GM12878 (cell line): ENCODE measurements at regions not wholly inside any gene's neighbourhood (a gene's known extent, or its start where the extent isn't known, plus 50 kb on each side); places are given as distances from the start of the nearest gene placed in this dataset.

Experiments
- BACH1 ChIP-seq: fragments of 450-650 bp; IDR thresholded peaks from 2 replicates; pipeline ENCODE4 v1.6.1; 2017; ENCODE audit warnings: mild to moderate bottlenecking, borderline replicate concordance
- BRCA1 ChIP-seq: IDR thresholded peaks from 2 replicates; pipeline ENCODE4 v1.6.1; 2011; ENCODE audit warnings: low read depth, low read length, improper control_type of control experiment
- GATAD2B ChIP-seq: fragments of 450-650 bp; conservative IDR thresholded peaks from 2 replicates; pipeline ENCODE4 v1.6.1; 2017; ENCODE audit warnings: low read depth, mild to moderate bottlenecking, moderate library complexity
- PML ChIP-seq: IDR thresholded peaks from 2 replicates; pipeline ENCODE4 v1.6.1; 2012; ENCODE audit warnings: low read length, inconsistent platforms
- TF ChIP-seq, protein P1 (sequence below), 3 experiments: IDR thresholded peaks in 2 of 3; conservative IDR thresholded peaks in 1 of 3; 2 replicates each; pipeline ENCODE4 v1.5.1; 2011; ENCODE audit warnings: low read depth in 3 of 3, low read length in 3 of 3, mild to moderate bottlenecking in 3 of 3, control low read depth in 2 of 3, moderate library complexity in 2 of 3, inconsistent platforms in 1 of 3, mixed read lengths in 1 of 3; ENCODE audit not compliant: control insufficient read depth in 2 of 3, insufficient read depth in 1 of 3; ENCODE audit errors: extremely low read depth in 1 of 3
- TF ChIP-seq, protein P2 (sequence below): IDR thresholded peaks from 2 replicates; pipeline ENCODE4 v1.6.1; 2011; ENCODE audit warnings: low read depth, mild to moderate bottlenecking, low read length, moderate library complexity, borderline replicate concordance; ENCODE audit errors: extremely low read depth

DNA sequence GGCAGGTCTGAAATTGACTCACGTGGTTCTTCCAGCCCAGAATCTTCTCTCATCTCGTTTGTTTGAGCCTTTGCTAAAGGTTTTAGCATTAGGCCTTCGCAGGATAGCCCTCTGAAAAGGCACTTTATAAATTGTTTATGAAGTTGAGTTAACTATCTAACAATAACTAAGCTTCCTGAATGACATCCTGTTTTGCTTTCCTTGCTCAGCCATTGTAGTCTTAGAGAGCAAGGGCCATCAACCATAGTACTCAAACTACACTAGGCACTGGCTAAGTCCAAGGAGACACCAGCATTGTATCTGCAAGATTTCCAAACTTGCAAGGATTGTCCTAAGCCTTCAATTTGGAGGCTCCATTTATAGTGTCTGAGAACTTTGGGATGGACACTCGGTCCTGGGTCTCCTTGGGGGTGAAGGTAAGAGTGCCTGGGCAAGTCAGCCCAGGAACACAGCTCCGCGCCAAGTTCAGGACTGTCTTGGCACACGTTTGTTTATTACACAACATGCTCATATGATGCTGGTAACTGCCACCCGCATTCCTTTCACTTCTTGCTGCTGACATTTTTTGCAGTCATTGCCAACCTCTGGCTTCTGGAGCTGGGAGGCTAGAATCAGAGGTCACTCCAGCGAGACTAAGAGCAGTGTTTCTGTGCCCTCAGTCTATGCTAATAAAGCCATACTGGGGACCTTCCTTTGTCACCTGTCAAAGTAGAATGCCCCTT lies 151.1 kb downstream of the ESM1 start:
- TF ChIP-seq, protein P1, sequence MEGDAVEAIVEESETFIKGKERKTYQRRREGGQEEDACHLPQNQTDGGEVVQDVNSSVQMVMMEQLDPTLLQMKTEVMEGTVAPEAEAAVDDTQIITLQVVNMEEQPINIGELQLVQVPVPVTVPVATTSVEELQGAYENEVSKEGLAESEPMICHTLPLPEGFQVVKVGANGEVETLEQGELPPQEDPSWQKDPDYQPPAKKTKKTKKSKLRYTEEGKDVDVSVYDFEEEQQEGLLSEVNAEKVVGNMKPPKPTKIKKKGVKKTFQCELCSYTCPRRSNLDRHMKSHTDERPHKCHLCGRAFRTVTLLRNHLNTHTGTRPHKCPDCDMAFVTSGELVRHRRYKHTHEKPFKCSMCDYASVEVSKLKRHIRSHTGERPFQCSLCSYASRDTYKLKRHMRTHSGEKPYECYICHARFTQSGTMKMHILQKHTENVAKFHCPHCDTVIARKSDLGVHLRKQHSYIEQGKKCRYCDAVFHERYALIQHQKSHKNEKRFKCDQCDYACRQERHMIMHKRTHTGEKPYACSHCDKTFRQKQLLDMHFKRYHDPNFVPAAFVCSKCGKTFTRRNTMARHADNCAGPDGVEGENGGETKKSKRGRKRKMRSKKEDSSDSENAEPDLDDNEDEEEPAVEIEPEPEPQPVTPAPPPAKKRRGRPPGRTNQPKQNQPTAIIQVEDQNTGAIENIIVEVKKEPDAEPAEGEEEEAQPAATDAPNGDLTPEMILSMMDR (IDR thresholded peaks at IDR 0.05 in 2 of 3, conservative IDR thresholded peaks at IDR 0.05 in 1 of 3; ENCODE audit: control insufficient read depth in 2 of 3, extremely low read depth in 1 of 3, insufficient read depth in 1 of 3, low read depth in 3 of 3, low read length in 3 of 3), result no peak
- TF ChIP-seq GATAD2B (no peak), BRCA1 (no peak), BACH1 (no peak), PML (no peak)
- TF ChIP-seq, protein P2, sequence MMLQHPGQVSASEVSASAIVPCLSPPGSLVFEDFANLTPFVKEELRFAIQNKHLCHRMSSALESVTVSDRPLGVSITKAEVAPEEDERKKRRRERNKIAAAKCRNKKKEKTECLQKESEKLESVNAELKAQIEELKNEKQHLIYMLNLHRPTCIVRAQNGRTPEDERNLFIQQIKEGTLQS, result no peak
